ENCODE measurements at regions not wholly inside any gene's neighbourhood (a gene's known extent, or its start where the extent isn't known, plus 50 kb on each side); places are given as distances from the start of the nearest gene placed in this dataset.
"Not testable (repeated sequence)": the region's sequence is repeated elsewhere in the genome, so short reads cannot be mapped to it uniquely, and the experiment has no call there.

- not testable (repeated sequence) for H3K27ac Mint-ChIP-seq; H3K56ac ChIP-seq (ENCODE audit: insufficient read length, low read depth, low read length); H3K9ac ChIP-seq (ENCODE audit: extremely low read depth, insufficient read length, low read length); H2BK120ac ChIP-seq (ENCODE audit: low read depth, low read length, poor library complexity, severe bottlenecking); H3K27me3 Mint-ChIP-seq (ENCODE audit: low read depth); DNase-seq; H3K9me3 ChIP-seq (ENCODE audit: control insufficient read depth, low read depth, low read length); H3K27ac ChIP-seq (ENCODE audit: insufficient read length, low read depth, low read length); H3K4me1 ChIP-seq (ENCODE audit: insufficient read depth, low read length); H3T11ph ChIP-seq (ENCODE audit: low read length); H4K8ac ChIP-seq (replicated peaks; ENCODE audit: insufficient read length, low read depth, low read length); H3K4me1 Mint-ChIP-seq; H2BK15ac ChIP-seq (ENCODE audit: low read depth, low read length); H4K5ac ChIP-seq (ENCODE audit: insufficient read length, low read depth, low read length); H3K4ac ChIP-seq (ENCODE audit: low read depth, low read length); H4K91ac ChIP-seq (ENCODE audit: insufficient read length, low read depth, low read length); H3K36me3 Mint-ChIP-seq (ENCODE audit: insufficient read depth in 1 of 3, low read depth in 3 of 3); H3K79me2 ChIP-seq (ENCODE audit: insufficient read depth, low read length); H3K18ac ChIP-seq (ENCODE audit: insufficient read length, low read depth, low read length); H2BK12ac ChIP-seq (ENCODE audit: insufficient read length, low read depth, low read length); H2BK5ac ChIP-seq (ENCODE audit: insufficient read length, low read length); H3K4me3 Mint-ChIP-seq; H3K79me1 ChIP-seq (ENCODE audit: insufficient read depth, low read depth, low read length, poor library complexity, severe bottlenecking); H2AFZ ChIP-seq (ENCODE audit: low read length); H3K14ac ChIP-seq (ENCODE audit: insufficient read depth, low read length); H2AK5ac ChIP-seq (ENCODE audit: insufficient read length, low read length); H3K23me2 ChIP-seq (ENCODE audit: insufficient read length, low read depth, low read length, poor library complexity, severe bottlenecking); H3K4me2 ChIP-seq (ENCODE audit: insufficient read depth, insufficient read length, low read length); H3K23ac ChIP-seq (ENCODE audit: insufficient read length, low read depth, low read length); H4K20me1 ChIP-seq (ENCODE audit: control insufficient read depth, insufficient read depth, insufficient read length); H3K27me3 ChIP-seq (ENCODE audit: insufficient read depth, low read length); H2BK20ac ChIP-seq (ENCODE audit: low read depth, low read length, poor library complexity, severe bottlenecking)
- peaks cover 0 to 14% of the 10 kb centered on the region in 2 experiments; a peak in 1 of 5 replicates for H3K9me3 Mint-ChIP-seq
- no CpG with 5 or more reads among the region's 9 CpGs for WGBS (ENCODE audit: extremely low coverage, insufficient read length, low lambda C conversion rate)
These were observed 178.9 kb downstream of the TRIM43 start for GRCh38 chr2:95770726-95771125.

GRCh38 chr2:95774322-95775192 lies 182.8 kb downstream of the TRIM43 start:
- H3K23me2 ChIP-seq (ENCODE audit: insufficient read length, low read depth, low read length, poor library complexity, severe bottlenecking); H2BK120ac ChIP-seq (ENCODE audit: low read depth, low read length, poor library complexity, severe bottlenecking); H3K9ac ChIP-seq (ENCODE audit: extremely low read depth, insufficient read length, low read length); H2BK5ac ChIP-seq (ENCODE audit: insufficient read length, low read length); H3T11ph ChIP-seq (ENCODE audit: low read length); H3K4me2 ChIP-seq (ENCODE audit: insufficient read depth, insufficient read length, low read length); H3K23ac ChIP-seq (ENCODE audit: insufficient read length, low read depth, low read length); H4K20me1 ChIP-seq (ENCODE audit: control insufficient read depth, insufficient read depth, insufficient read length); H3K14ac ChIP-seq (ENCODE audit: insufficient read depth, low read length); H2BK15ac ChIP-seq (ENCODE audit: low read depth, low read length); H3K79me1 ChIP-seq (ENCODE audit: insufficient read depth, low read depth, low read length, poor library complexity, severe bottlenecking); H3K9me3 Mint-ChIP-seq; H3K36me3 Mint-ChIP-seq (ENCODE audit: insufficient read depth in 1 of 3, low read depth in 3 of 3); H3K27ac ChIP-seq (ENCODE audit: insufficient read length, low read depth, low read length); H2AK5ac ChIP-seq (ENCODE audit: insufficient read length, low read length); H4K91ac ChIP-seq (ENCODE audit: insufficient read length, low read depth, low read length); H2BK12ac ChIP-seq (ENCODE audit: insufficient read length, low read depth, low read length); H3K27me3 Mint-ChIP-seq (ENCODE audit: low read depth); H3K79me2 ChIP-seq (ENCODE audit: insufficient read depth, low read length); DNase-seq; H3K9me3 ChIP-seq (ENCODE audit: control insufficient read depth, low read depth, low read length); H4K8ac ChIP-seq (replicated peaks; ENCODE audit: insufficient read length, low read depth, low read length); H3K56ac ChIP-seq (ENCODE audit: insufficient read length, low read depth, low read length); H3K4me1 ChIP-seq (ENCODE audit: insufficient read depth, low read length); H3K27me3 ChIP-seq (ENCODE audit: insufficient read depth, low read length); H2BK20ac ChIP-seq (ENCODE audit: low read depth, low read length, poor library complexity, severe bottlenecking); H2AFZ ChIP-seq (ENCODE audit: low read length); H3K27ac Mint-ChIP-seq; H3K4me1 Mint-ChIP-seq; H3K4ac ChIP-seq (ENCODE audit: low read depth, low read length); H3K18ac ChIP-seq (ENCODE audit: insufficient read length, low read depth, low read length); H4K5ac ChIP-seq (ENCODE audit: insufficient read length, low read depth, low read length); H3K4me3 Mint-ChIP-seq: not testable (repeated sequence)
- no CpG with 5 or more reads among the region's 11 CpGs for WGBS (ENCODE audit: extremely low coverage, insufficient read length, low lambda C conversion rate)
